Liver (tissue), 3 donors: ENCODE measurements at regions not wholly inside any gene's neighbourhood (a gene's known extent, or its start where the extent isn't known, plus 50 kb on each side); places are given as distances from the start of the nearest gene placed in this dataset.

Source experiments
- EGR1 ChIP-seq, 2 donors: IDR thresholded peaks; 2 replicates each; pipeline ENCODE4 v1.6.1; 2016 to 2018; ENCODE audit warnings: antibody characterized with exemption in 2 of 2, low read depth in 2 of 2
- GABPA ChIP-seq, 2 donors: IDR thresholded peaks in 1 of 2; conservative IDR thresholded peaks in 1 of 2; 2 replicates each; pipeline ENCODE4 v1.6.1; 2016; ENCODE audit warnings: antibody characterized with exemption in 2 of 2, mild to moderate bottlenecking in 1 of 2, moderate library complexity in 1 of 2
- HNF4A ChIP-seq, 2 donors: conservative IDR thresholded peaks; 2 replicates each; pipeline ENCODE4 v1.6.1; 2016; ENCODE audit warnings: antibody characterized with exemption in 2 of 2, mild to moderate bottlenecking in 2 of 2
- JUND ChIP-seq, 2 donors: IDR thresholded peaks; 2 replicates each; pipeline ENCODE4 v1.6.1; 2016; ENCODE audit warnings: antibody characterized with exemption in 2 of 2
- NR2F2 ChIP-seq: IDR thresholded peaks from 2 replicates; pipeline ENCODE4 v1.6.1; 2016; ENCODE audit warnings: antibody characterized with exemption
- RAD21 ChIP-seq, 2 donors: IDR thresholded peaks; 2 replicates each; pipeline ENCODE4 v1.6.1; 2016; ENCODE audit warnings: antibody characterized with exemption in 2 of 2, mild to moderate bottlenecking in 2 of 2
- SP1 ChIP-seq: IDR thresholded peaks from 2 replicates; pipeline ENCODE4 v1.6.1; 2018; ENCODE audit warnings: antibody characterized with exemption, mild to moderate bottlenecking
- TAF1 ChIP-seq: conservative IDR thresholded peaks from 2 replicates; pipeline ENCODE4 v1.6.1; 2016; ENCODE audit warnings: antibody characterized with exemption, mild to moderate bottlenecking
- YY1 ChIP-seq: IDR thresholded peaks from 2 replicates; pipeline ENCODE4 v1.6.1; 2016; ENCODE audit warnings: antibody characterized with exemption, mild to moderate bottlenecking
- TF ChIP-seq, protein P1 (sequence below): IDR thresholded peaks from 2 replicates; pipeline ENCODE4 v1.6.1; 2016; ENCODE audit warnings: antibody characterized with exemption, mild to moderate bottlenecking
- TF ChIP-seq, protein P2 (sequence below): fragments of 150-350 bp; IDR thresholded peaks from 2 replicates; pipeline ENCODE4 v1.5.1; 2017; ENCODE audit warnings: improper control_type of control experiment, low read depth, low read length; ENCODE audit not compliant: missing input control
- TF ChIP-seq, protein P3 (sequence below): IDR thresholded peaks from 2 replicates; pipeline ENCODE4 v1.6.1; 2016; ENCODE audit warnings: antibody characterized with exemption
- TF ChIP-seq, protein P4 (sequence below): IDR thresholded peaks from 2 replicates; pipeline ENCODE4 v1.6.1; 2016; ENCODE audit warnings: antibody characterized with exemption
- TF ChIP-seq, protein P5 (sequence below): IDR thresholded peaks from 2 replicates; pipeline ENCODE4 v1.6.1; 2016; ENCODE audit warnings: antibody characterized with exemption
- donor health status: healthy.
- donor health status: healthy.

DNA sequence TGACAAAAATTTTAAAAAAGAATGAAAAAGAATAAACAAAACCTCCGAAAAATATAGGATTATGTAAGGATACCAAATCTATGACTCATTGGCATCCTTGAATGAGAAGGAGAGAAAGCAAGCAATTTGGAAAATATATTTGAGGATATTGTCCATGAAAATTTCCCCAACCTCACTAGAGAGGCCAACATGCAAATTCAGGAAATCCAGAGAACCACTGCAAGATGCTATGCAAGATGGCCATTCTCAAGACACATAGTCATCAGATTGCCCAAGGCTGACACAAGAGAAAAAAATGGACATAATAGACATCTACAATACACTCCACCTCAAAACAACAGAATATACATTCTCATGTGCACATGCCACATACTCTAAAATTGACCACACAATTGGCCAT lies 135.9 kb upstream of the SPANXB1 start:
- TF ChIP-seq, protein P1, sequence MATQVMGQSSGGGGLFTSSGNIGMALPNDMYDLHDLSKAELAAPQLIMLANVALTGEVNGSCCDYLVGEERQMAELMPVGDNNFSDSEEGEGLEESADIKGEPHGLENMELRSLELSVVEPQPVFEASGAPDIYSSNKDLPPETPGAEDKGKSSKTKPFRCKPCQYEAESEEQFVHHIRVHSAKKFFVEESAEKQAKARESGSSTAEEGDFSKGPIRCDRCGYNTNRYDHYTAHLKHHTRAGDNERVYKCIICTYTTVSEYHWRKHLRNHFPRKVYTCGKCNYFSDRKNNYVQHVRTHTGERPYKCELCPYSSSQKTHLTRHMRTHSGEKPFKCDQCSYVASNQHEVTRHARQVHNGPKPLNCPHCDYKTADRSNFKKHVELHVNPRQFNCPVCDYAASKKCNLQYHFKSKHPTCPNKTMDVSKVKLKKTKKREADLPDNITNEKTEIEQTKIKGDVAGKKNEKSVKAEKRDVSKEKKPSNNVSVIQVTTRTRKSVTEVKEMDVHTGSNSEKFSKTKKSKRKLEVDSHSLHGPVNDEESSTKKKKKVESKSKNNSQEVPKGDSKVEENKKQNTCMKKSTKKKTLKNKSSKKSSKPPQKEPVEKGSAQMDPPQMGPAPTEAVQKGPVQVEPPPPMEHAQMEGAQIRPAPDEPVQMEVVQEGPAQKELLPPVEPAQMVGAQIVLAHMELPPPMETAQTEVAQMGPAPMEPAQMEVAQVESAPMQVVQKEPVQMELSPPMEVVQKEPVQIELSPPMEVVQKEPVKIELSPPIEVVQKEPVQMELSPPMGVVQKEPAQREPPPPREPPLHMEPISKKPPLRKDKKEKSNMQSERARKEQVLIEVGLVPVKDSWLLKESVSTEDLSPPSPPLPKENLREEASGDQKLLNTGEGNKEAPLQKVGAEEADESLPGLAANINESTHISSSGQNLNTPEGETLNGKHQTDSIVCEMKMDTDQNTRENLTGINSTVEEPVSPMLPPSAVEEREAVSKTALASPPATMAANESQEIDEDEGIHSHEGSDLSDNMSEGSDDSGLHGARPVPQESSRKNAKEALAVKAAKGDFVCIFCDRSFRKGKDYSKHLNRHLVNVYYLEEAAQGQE, result no peak
- TF ChIP-seq GABPA (IDR thresholded peaks at IDR 0.05 in 1 of 2, conservative IDR thresholded peaks at IDR 0.05 in 1 of 2) (no peak), TAF1 (no peak), JUND (IDR thresholded peaks at IDR 0.05) (no peak), YY1 (no peak), NR2F2 (no peak), RAD21 (IDR thresholded peaks at IDR 0.05) (no peak), SP1 (no peak), HNF4A (conservative IDR thresholded peaks at IDR 0.05) (no peak), EGR1 (IDR thresholded peaks at IDR 0.05; ENCODE audit: low read depth in 2 of 2) (no peak)
- TF ChIP-seq, protein P2, sequence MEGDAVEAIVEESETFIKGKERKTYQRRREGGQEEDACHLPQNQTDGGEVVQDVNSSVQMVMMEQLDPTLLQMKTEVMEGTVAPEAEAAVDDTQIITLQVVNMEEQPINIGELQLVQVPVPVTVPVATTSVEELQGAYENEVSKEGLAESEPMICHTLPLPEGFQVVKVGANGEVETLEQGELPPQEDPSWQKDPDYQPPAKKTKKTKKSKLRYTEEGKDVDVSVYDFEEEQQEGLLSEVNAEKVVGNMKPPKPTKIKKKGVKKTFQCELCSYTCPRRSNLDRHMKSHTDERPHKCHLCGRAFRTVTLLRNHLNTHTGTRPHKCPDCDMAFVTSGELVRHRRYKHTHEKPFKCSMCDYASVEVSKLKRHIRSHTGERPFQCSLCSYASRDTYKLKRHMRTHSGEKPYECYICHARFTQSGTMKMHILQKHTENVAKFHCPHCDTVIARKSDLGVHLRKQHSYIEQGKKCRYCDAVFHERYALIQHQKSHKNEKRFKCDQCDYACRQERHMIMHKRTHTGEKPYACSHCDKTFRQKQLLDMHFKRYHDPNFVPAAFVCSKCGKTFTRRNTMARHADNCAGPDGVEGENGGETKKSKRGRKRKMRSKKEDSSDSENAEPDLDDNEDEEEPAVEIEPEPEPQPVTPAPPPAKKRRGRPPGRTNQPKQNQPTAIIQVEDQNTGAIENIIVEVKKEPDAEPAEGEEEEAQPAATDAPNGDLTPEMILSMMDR, result no peak
- TF ChIP-seq, protein P3, sequence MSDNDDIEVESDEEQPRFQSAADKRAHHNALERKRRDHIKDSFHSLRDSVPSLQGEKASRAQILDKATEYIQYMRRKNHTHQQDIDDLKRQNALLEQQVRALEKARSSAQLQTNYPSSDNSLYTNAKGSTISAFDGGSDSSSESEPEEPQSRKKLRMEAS, result no peak
- TF ChIP-seq, protein P4, sequence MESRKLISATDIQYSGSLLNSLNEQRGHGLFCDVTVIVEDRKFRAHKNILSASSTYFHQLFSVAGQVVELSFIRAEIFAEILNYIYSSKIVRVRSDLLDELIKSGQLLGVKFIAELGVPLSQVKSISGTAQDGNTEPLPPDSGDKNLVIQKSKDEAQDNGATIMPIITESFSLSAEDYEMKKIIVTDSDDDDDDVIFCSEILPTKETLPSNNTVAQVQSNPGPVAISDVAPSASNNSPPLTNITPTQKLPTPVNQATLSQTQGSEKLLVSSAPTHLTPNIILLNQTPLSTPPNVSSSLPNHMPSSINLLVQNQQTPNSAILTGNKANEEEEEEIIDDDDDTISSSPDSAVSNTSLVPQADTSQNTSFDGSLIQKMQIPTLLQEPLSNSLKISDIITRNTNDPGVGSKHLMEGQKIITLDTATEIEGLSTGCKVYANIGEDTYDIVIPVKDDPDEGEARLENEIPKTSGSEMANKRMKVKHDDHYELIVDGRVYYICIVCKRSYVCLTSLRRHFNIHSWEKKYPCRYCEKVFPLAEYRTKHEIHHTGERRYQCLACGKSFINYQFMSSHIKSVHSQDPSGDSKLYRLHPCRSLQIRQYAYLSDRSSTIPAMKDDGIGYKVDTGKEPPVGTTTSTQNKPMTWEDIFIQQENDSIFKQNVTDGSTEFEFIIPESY, result no peak
- TF ChIP-seq, protein P5, sequence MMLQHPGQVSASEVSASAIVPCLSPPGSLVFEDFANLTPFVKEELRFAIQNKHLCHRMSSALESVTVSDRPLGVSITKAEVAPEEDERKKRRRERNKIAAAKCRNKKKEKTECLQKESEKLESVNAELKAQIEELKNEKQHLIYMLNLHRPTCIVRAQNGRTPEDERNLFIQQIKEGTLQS, result no peak
